GM19240 (cell line): ENCODE measurements at regions not wholly inside any gene's neighbourhood (a gene's known extent, or its start where the extent isn't known, plus 50 kb on each side); places are given as distances from the start of the nearest gene placed in this dataset.
"Not testable (repeated sequence)": the region's sequence is repeated elsewhere in the genome, so short reads cannot be mapped to it uniquely, and the experiment has no call there.

ENCODE experiments used
- DNase-seq: peaks from one replicate; pipeline ENCODE4 v3.0.0; 2011; ENCODE audit warnings: low spot score; ENCODE audit not compliant: insufficient read length

- DNase-seq, result no peak
Measured at GRCh38 chr4:111027526-111027925, 404.6 kb upstream of the PITX2 start.

- DNase-seq, result no peak
Measured at GRCh38 chr4:111028795-111029194, 405.9 kb upstream of the PITX2 start.

- DNase-seq, result no peak
Measured at GRCh38 chr4:111031001-111031579, 408.2 kb upstream of the PITX2 start.

DNA sequence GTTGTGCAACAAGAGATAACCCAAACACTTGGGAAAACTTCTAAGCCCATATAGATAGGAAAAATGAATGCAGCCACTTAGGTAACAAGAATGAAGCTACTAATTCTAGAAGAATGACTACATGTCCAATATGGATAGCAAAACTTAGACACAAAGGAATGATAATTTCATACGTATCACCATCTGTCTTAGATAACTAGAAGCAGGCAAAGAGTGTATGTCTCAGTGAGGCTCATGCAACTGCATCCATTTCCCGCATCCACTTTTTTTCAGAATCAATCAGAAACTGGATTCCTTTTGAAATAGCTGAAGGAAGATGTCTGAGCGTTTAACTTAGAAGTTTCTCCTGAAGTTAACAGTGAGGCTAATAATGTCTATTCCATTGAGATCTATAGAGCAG lies 408.7 kb upstream of the PITX2 start:
- no peak for DNase-seq

GRCh38 chr4:111037591-111038360 lies 414.9 kb upstream of the PITX2 start:
- no peak for DNase-seq

DNA sequence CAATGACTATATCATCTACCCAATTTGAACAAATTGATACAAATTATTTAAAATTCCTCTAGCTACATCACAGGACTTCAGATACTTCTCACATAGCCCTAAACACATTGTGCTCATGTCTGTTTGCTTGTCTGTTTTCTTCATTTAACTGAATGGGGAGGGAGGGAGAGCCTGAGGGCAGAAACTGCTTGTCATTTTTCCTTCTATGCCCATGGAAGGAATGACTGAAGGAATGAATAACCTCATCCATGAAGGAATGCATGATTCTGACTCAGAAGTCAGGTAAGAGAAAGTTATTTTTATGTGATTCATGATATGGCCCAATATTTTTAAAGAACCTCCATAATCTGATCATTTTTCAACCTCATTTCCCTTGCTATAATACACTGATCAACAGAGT lies 418.0 kb upstream of the PITX2 start:
- no peak for DNase-seq

GRCh38 chr4:111043286-111043685 lies 420.4 kb upstream of the PITX2 start:
- no peak for DNase-seq

- DNase-seq, result no peak
Measured at GRCh38 chr4:111045992-111046391, 423.1 kb upstream of the PITX2 start.

DNA sequence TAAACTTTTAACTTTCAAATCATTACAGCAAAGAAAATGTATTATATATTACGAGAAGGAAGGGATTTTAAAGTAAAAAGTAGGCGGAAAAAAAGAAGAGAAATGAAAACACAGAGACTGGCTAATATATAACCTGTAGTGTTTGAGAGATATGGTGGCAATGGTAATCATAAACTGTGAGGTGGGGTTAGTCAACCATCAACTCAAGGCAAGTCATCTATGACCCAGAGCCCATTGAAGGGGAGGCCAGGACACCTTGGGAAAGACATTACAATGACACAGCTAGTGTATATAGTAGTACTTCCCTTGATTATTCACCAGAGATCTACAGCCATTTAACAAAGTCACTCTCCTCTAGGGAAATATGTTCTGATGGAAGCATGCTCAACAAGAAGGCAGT lies 423.9 kb upstream of the PITX2 start:
- DNase-seq, result no peak

- DNase-seq, result no peak
Measured at GRCh38 chr4:111048316-111048715, 425.4 kb upstream of the PITX2 start.

- DNase-seq, result no peak
Measured at GRCh38 chr4:111064342-111064993, 441.6 kb upstream of the PITX2 start.

DNA sequence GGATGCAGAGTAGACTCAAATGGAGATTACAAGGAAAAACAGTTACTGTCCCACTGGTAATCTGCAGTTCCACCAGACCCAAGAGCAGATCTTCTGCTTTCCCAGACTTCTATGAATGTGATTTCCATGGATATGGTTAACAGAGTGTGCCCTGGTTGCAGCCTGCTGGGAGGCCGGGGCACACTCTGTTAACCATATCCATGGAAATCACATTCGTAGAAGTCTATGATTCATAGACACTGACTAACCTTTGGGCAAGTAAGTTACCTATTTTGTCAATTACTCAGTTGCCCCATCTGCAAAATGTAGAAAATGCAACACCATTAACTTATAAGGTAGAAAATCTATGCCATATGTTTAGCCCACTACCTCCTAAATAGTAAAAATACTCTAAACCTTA lies 443.1 kb upstream of the PITX2 start:
- no peak for DNase-seq

DNA sequence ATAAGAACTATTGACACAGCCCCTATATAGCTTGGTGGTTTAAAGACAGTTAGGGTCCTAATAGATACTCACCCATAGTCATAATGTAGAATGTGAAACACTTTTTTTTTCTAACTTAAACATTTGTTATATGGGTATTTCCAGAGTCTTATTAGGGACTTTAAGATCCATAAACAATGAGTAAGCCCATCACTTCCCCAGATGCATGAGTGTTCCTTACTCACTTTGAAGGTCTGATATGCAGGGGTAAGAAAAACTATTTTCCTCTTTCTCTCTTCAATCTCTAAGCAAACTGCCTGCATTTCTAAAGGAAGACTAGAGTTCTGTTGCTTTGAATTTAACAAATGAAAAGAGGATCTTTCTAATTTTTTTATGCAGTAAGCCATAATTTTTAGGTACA lies 443.6 kb upstream of the PITX2 start:
- DNase-seq, result no peak

GRCh38 chr4:111066887-111067286 lies 444.0 kb upstream of the PITX2 start:
- DNase-seq, result no peak

DNA sequence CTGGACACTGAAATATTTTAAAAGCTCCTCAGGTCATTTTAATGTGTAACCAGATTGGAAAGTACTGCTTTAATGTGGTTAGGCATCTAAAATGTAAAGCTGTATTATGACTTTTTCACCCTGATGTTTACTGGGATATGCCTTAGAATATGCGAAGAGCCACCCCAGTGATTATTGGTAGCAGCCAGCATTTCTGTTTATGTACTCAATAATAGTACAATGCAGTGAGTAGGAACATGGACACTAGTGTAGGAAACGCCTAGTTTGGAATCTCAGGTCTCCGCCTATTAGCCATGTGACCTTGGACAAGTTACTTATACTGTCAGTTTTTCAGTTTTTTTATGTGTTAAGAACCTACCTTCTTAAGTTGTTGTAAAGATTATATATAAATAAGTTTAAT lies 446.0 kb upstream of the PITX2 start:
- DNase-seq, result no peak

DNA sequence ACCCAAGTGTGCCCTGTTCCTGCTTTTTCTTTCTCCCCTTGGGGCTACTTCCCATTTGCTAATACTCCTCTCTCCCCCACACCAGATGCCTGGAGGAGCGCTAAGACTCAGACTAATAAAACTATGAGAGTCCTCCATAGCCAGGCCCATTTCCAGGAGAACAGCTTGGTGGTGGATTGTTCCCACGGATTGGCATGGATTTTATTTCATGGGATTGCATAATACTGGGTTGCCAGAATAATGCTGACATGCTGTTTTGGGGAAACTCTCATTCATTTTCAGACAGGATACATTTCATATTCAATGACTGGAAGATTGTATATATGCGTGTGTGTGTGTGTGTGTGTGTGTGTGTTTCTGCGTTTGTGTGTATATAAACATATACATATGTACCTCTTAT lies 447.5 kb upstream of the PITX2 start:
- no peak for DNase-seq

DNA sequence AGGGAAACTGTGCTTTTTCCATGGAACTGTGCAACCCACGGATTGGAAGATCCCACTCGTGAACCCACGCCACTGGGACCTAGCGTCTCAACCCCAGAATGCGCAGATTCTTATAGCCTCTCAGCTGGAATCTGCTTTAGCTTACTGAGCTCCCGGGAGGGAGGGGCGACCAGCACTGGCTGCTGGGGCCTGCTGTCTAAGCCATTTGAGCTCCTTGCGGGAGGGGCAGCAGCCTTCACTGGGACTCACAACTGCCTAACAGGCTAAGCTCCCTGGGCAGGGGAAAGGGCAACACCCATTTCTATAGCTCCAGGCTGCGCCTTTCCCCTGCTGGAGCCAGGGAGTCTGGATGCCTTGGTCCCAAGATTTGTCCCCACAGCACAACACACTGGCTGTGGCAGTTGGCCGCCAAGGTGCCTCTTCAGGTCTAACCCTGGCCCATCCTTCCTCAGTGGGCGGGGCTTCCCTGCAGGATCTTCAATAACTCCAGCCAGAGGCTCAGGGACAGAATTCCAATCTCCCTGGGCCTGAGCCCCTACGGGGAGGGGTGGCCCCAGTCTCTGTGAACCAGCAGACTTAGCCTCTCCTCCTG lies 451.7 kb upstream of the PITX2 start:
- DNase-seq, result no peak

GRCh38 chr4:111076299-111076698 lies 453.4 kb upstream of the PITX2 start:
- DNase-seq, result not testable (repeated sequence)

- no peak for DNase-seq
Measured at GRCh38 chr4:111108153-111108552, 485.3 kb upstream of the PITX2 start.

GRCh38 chr4:111113591-111113990 lies 490.7 kb upstream of the PITX2 start:
- DNase-seq, result no peak

DNA sequence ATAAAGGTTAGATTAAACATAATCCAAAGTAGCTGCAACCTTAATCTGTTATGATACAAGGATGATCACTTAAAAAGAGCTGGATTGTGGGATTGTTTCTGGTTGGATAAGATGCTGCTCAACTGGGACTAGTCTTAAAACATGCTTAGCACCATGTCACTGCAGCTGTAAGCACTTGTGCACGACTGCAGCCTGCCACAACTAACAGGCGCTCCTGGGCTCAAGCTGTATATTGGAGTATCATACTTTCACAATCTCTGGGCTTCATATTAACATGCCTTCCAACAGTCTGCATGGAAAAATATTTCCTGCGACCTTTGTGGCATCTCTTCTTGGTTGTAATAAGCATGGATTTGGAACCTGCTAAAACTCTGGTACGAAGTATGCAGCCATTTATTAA lies 493.0 kb upstream of the PITX2 start:
- DNase-seq, result no peak

DNA sequence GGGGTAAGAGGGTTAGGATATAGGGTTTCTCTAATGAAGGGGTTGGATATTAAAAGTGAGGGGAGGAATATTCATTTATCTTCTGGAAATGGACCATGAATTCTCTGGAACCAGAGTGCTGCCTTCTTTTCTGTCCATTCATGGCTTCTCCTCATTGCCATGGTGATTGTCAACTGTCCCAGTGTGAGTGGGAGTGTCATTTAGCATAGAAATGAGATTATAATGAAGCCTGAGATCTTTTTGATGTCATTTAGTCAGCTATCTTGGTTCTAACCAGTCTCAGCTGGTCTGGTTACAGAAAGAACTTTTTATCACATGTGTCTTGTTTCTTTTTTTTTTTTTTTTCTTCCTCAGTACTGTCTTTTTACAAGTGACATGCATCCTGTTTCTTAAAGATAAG lies 497.3 kb upstream of the PITX2 start:
- no peak for DNase-seq
